Endodermal cell (in vitro differentiated cells): ENCODE measurements at regions not wholly inside any gene's neighbourhood (a gene's known extent, or its start where the extent isn't known, plus 50 kb on each side); places are given as distances from the start of the nearest gene placed in this dataset.

Experiments used
- DNase-seq: peaks from one replicate; pipeline ENCODE4 v3.0.0-alpha.2; 2017
- H3K27ac ChIP-seq: 2 replicates; pipeline ENCODE4 v1.5.1; 2013; ENCODE audit warnings: mild to moderate bottlenecking, low read depth, low read length, moderate library complexity
- H3K27me3 ChIP-seq: 2 replicates; pipeline ENCODE4 v1.6.1; 2013; ENCODE audit warnings: mild to moderate bottlenecking, low read length, moderate library complexity; ENCODE audit not compliant: insufficient read depth, control insufficient read depth, poor library complexity, severe bottlenecking
- H3K36me3 ChIP-seq: 2 replicates; pipeline ENCODE4 v1.7.0; 2013; ENCODE audit warnings: mild to moderate bottlenecking, low read length, moderate library complexity; ENCODE audit not compliant: control insufficient read depth, insufficient read depth
- H3K4me1 ChIP-seq: one replicate; pipeline ENCODE4 v1.7.0; 2013; ENCODE audit warnings: low read length; ENCODE audit not compliant: control insufficient read depth, insufficient read depth
- H3K4me3 ChIP-seq: 2 replicates; pipeline ENCODE4 v1.5.1; 2013; ENCODE audit warnings: mild to moderate bottlenecking, low read length, moderate library complexity
- H3K9ac ChIP-seq: 2 replicates; pipeline ENCODE4 v1.6.1; 2013; ENCODE audit warnings: mild to moderate bottlenecking, low read length, moderate library complexity; ENCODE audit not compliant: poor library complexity, severe bottlenecking; ENCODE audit errors: extremely low read depth
- H3K9me3 ChIP-seq: 2 replicates; pipeline ENCODE4 v1.6.1; 2013; ENCODE audit warnings: mild to moderate bottlenecking, low read length, moderate library complexity; ENCODE audit not compliant: control insufficient read depth
- H3K27ac Mint-ChIP-seq: 2 replicates; pipeline ENCODE4 v1.8.0; 2020; ENCODE audit warnings: mixed read lengths
- H3K27me3 Mint-ChIP-seq: 2 replicates; pipeline ENCODE4 v1.8.0; 2021; ENCODE audit warnings: mild to moderate bottlenecking, mixed read lengths; ENCODE audit not compliant: insufficient read depth
- H3K36me3 Mint-ChIP-seq: 2 replicates; pipeline ENCODE4 v1.8.0; 2020; ENCODE audit warnings: low read depth, mixed read lengths
- H3K4me1 Mint-ChIP-seq: 2 replicates; pipeline ENCODE4 v1.8.0; 2020; ENCODE audit warnings: mixed read lengths
- H3K4me3 Mint-ChIP-seq: 2 replicates; pipeline ENCODE4 v1.8.0; 2020; ENCODE audit warnings: mild to moderate bottlenecking, moderate library complexity, mixed read lengths
- H3K9me3 Mint-ChIP-seq: 2 replicates; pipeline ENCODE4 v1.8.0; 2020; ENCODE audit warnings: mild to moderate bottlenecking, mixed read lengths
- WGBS, 2 experiments: methylation state at CpG; one replicate each; pipeline versions ENCODE4 v1.1.5 to v1.1.7; 2013; ENCODE audit warnings: missing lambda C conversion rate in 2 of 2, mixed read lengths in 1 of 2; ENCODE audit not compliant: insufficient coverage in 1 of 2, insufficient read length in 1 of 2; 5-methylcytosine and 5-hydroxymethylcytosine counted together
- TF ChIP-seq, protein P1 (sequence below): fragments of 200-600 bp; sonication (generic); conservative IDR thresholded peaks from 2 replicates; pipeline ENCODE4 v1.5.0; 2021; ENCODE audit warnings: antibody characterized with exemption, mild to moderate bottlenecking

DNA sequence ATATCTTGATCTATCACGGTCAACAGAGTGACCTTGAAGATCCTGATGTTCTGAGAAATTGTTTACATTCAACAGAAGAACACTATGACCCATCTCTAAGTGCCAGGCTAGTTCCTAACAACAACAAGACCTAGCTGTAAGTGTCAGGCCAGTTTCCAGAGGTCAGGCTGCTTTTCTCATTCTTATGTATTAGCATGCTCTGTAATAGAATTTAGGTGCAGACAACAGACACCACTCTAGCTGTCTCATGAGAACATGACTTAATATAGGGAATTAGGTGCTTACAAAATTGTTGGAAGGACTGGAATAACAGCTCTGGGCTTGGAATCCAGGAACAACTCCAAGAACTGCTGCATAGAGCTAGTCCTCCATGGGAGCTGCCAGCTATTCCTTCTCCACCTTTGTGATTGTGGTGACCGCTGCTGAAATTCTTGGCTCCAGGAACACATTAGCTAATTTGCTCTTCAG, 138.7 kb downstream of the SNX18 start:
- Histone ChIP-seq H3K27ac (no peak overlapping the region), H3K9ac (no peak overlapping the region), H3K4me1 (no peaks in the 10 kb centered on the region), H3K36me3 (no peaks in the 10 kb centered on the region), H3K9me3 (no peaks in the 10 kb centered on the region), H3K27me3 (no peaks in the 10 kb centered on the region), H3K4me3 (no peak overlapping the region)
- no peaks in the 10 kb centered on the region for H3K9me3 Mint-ChIP-seq
- TF ChIP-seq, protein P1, sequence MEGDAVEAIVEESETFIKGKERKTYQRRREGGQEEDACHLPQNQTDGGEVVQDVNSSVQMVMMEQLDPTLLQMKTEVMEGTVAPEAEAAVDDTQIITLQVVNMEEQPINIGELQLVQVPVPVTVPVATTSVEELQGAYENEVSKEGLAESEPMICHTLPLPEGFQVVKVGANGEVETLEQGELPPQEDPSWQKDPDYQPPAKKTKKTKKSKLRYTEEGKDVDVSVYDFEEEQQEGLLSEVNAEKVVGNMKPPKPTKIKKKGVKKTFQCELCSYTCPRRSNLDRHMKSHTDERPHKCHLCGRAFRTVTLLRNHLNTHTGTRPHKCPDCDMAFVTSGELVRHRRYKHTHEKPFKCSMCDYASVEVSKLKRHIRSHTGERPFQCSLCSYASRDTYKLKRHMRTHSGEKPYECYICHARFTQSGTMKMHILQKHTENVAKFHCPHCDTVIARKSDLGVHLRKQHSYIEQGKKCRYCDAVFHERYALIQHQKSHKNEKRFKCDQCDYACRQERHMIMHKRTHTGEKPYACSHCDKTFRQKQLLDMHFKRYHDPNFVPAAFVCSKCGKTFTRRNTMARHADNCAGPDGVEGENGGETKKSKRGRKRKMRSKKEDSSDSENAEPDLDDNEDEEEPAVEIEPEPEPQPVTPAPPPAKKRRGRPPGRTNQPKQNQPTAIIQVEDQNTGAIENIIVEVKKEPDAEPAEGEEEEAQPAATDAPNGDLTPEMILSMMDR, result no peak
- no peaks in the 10 kb centered on the region for H3K27me3 Mint-ChIP-seq
- H3K27ac Mint-ChIP-seq, result no peak overlapping the region
- WGBS, 2 experiments, result 90 to 100% methylated on average over 1 to 2 of the region's 2 CpGs
- no peak for DNase-seq
- no peaks in the 10 kb centered on the region for H3K4me1 Mint-ChIP-seq
- H3K36me3 Mint-ChIP-seq, result no peaks in the 10 kb centered on the region
- H3K4me3 Mint-ChIP-seq, result no peak overlapping the region

DNA sequence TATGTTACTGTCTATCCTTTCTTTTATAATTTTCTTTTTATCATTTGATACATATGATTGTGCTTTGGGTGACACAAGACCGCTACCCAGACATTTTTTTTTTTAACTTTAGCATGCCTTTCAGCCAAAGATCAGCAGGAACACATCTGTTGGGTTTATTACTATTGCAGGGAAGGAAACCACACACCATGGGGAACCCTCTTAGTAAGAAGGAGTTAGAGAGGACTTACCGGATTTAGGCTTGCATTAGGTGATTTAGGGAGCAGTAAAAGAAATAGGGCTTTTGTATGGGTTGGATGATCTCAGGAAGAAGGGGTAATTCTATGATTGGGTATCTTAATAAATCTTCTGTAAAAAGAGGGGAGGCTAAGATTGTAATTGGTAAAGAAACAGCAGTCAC, 138.2 kb downstream of the SNX18 start:
- Histone ChIP-seq H3K4me3 (no peak overlapping the region), H3K4me1 (no peaks in the 10 kb centered on the region), H3K27ac (no peak overlapping the region), H3K36me3 (no peaks in the 10 kb centered on the region), H3K27me3 (no peaks in the 10 kb centered on the region), H3K9ac (no peak overlapping the region), H3K9me3 (no peaks in the 10 kb centered on the region)
- Mint-ChIP-seq H3K4me1 (no peaks in the 10 kb centered on the region), H3K27me3 (no peaks in the 10 kb centered on the region), H3K27ac (no peak overlapping the region), H3K4me3 (no peak overlapping the region), H3K36me3 (no peaks in the 10 kb centered on the region), H3K9me3 (no peaks in the 10 kb centered on the region)
- 86 to 94% methylated on average over 1 to 2 of the region's 2 CpGs for WGBS, 2 experiments
- TF ChIP-seq, protein P1, result no peak
- no peak for DNase-seq

DNA sequence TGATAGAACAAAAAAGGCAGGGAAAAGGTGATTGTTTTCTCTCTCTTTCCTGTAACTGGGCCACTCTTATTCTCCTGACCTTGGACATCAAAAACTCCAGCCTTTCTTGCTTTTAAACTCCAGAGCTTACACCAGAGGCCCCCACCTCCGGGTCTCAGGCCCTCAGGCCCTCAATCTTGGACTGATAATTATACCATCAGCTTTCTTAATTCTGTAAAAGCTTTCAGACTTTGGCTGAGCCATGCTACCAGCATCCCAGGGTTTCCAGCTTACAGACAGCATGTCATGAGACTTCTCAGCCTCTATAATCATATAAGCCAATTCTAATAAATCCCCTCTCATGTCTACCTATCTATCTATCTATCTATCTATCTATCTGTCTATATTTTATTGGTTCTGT, 137.7 kb downstream of the SNX18 start:
- H3K27ac Mint-ChIP-seq, result no peak overlapping the region
- H3K4me3 Mint-ChIP-seq, result no peak overlapping the region
- Histone ChIP-seq H3K27ac (no peak overlapping the region), H3K4me1 (no peaks in the 10 kb centered on the region), H3K9ac (no peak overlapping the region), H3K4me3 (no peak overlapping the region), H3K27me3 (no peaks in the 10 kb centered on the region), H3K9me3 (no peaks in the 10 kb centered on the region), H3K36me3 (no peaks in the 10 kb centered on the region)
- no peak for DNase-seq
- H3K36me3 Mint-ChIP-seq, result no peaks in the 10 kb centered on the region
- 91% methylated on average over 1 of the region's 1 CpG; no CpG with 5 or more reads in 1 of the 2 experiments for WGBS, 2 experiments
- H3K27me3 Mint-ChIP-seq, result no peaks in the 10 kb centered on the region
- no peaks in the 10 kb centered on the region for H3K4me1 Mint-ChIP-seq
- TF ChIP-seq, protein P1, result no peak
- no peaks in the 10 kb centered on the region for H3K9me3 Mint-ChIP-seq
